Glutamatergic neuron (in vitro differentiated cells): ENCODE measurements at regions not wholly inside any gene's neighbourhood (a gene's known extent, or its start where the extent isn't known, plus 50 kb on each side); places are given as distances from the start of the nearest gene placed in this dataset.

Source experiments
- DNase-seq: peaks from one replicate; pipeline ENCODE4 v3.0.0; 2022
- H3K27ac Mint-ChIP-seq: one replicate; pipeline ENCODE4 v1.8.0; 2020; ENCODE audit warnings: mild to moderate bottlenecking, mixed read lengths, inconsistent platforms; ENCODE audit not compliant: unreplicated experiment
- H3K27me3 Mint-ChIP-seq: one replicate; pipeline ENCODE4 v1.8.0; 2020; ENCODE audit warnings: mild to moderate bottlenecking, moderate library complexity, mixed read lengths, inconsistent platforms; ENCODE audit not compliant: unreplicated experiment
- H3K36me3 Mint-ChIP-seq: one replicate; pipeline ENCODE4 v1.8.0; 2020; ENCODE audit warnings: mild to moderate bottlenecking, mixed read lengths, inconsistent platforms; ENCODE audit not compliant: unreplicated experiment
- H3K4me1 Mint-ChIP-seq: one replicate; pipeline ENCODE4 v1.8.0; 2020; ENCODE audit warnings: mild to moderate bottlenecking, low read depth, mixed read lengths, inconsistent platforms; ENCODE audit not compliant: unreplicated experiment
- H3K4me3 Mint-ChIP-seq: one replicate; pipeline ENCODE4 v1.8.0; 2020; ENCODE audit warnings: mild to moderate bottlenecking, mixed read lengths, inconsistent platforms; ENCODE audit not compliant: unreplicated experiment
- H3K9me3 Mint-ChIP-seq: one replicate; pipeline ENCODE4 v1.8.0; 2020; ENCODE audit warnings: mild to moderate bottlenecking, moderate library complexity, mixed read lengths, inconsistent platforms; ENCODE audit not compliant: unreplicated experiment
- CTCF ChIP-seq: fragments of 200-600 bp; sonication (generic); IDR thresholded peaks from one replicate; pipeline ENCODE4 v1.5.0; 2021; ENCODE audit not compliant: partially characterized antibody, unreplicated experiment

- Mint-ChIP-seq H3K27me3 (no peaks in the 10 kb centered on the region), H3K27ac (no peak overlapping the region), H3K4me1 (no peaks in the 10 kb centered on the region), H3K36me3 (no peaks in the 10 kb centered on the region), H3K9me3 (no peaks in the 10 kb centered on the region), H3K4me3 (no peak overlapping the region)
- no peak for DNase-seq
- no peak for TF ChIP-seq CTCF
Observed at GRCh38 chr12:3348055-3348454, 142.9 kb upstream of the PRMT8 start.

- peaks cover 2% of the 10 kb centered on the region for H3K4me1 Mint-ChIP-seq
- no peaks in the 10 kb centered on the region for H3K9me3 Mint-ChIP-seq
- no peaks in the 10 kb centered on the region for H3K27me3 Mint-ChIP-seq
- no peak for DNase-seq
- no peak overlapping the region for H3K4me3 Mint-ChIP-seq
- no peaks in the 10 kb centered on the region for H3K36me3 Mint-ChIP-seq
- no peak overlapping the region for H3K27ac Mint-ChIP-seq
- TF ChIP-seq CTCF, result no peak
Observed at GRCh38 chr12:3350432-3350831, 140.6 kb upstream of the PRMT8 start.

GRCh38 chr12:3351731-3352130, 139.3 kb upstream of the PRMT8 start:
- Mint-ChIP-seq H3K36me3 (no peaks in the 10 kb centered on the region), H3K4me1 (peaks cover 3% of the 10 kb centered on the region), H3K4me3 (no peak overlapping the region), H3K27me3 (no peaks in the 10 kb centered on the region), H3K27ac (no peak overlapping the region), H3K9me3 (peaks cover 4% of the 10 kb centered on the region)
- TF ChIP-seq CTCF, result no peak
- DNase-seq, result no peak

GRCh38 chr12:3352230-3352629, 138.8 kb upstream of the PRMT8 start:
- H3K9me3 Mint-ChIP-seq, result peaks cover 4% of the 10 kb centered on the region
- no peak overlapping the region for H3K27ac Mint-ChIP-seq
- no peak for DNase-seq
- no peak for TF ChIP-seq CTCF
- no peak overlapping the region for H3K4me3 Mint-ChIP-seq
- peaks cover 3% of the 10 kb centered on the region for H3K4me1 Mint-ChIP-seq
- no peaks in the 10 kb centered on the region for H3K36me3 Mint-ChIP-seq
- no peaks in the 10 kb centered on the region for H3K27me3 Mint-ChIP-seq

- Mint-ChIP-seq H3K4me1 (peaks cover 3% of the 10 kb centered on the region), H3K36me3 (no peaks in the 10 kb centered on the region), H3K27me3 (no peaks in the 10 kb centered on the region), H3K4me3 (no peak overlapping the region), H3K27ac (no peak overlapping the region), H3K9me3 (peaks cover 4% of the 10 kb centered on the region)
- TF ChIP-seq CTCF, result no peak
- no peak for DNase-seq
Observed at GRCh38 chr12:3353621-3354020, 137.4 kb upstream of the PRMT8 start.
